ENCODE measurements at regions not wholly inside any gene's neighbourhood (a gene's known extent, or its start where the extent isn't known, plus 50 kb on each side); places are given as distances from the start of the nearest gene placed in this dataset.

GRCh38 chr2:183283209-183283608 lies 159.0 kb downstream of the NUP35 start:
- POLR2A ChIA-PET: no interaction called here
- no peaks in the 10 kb centered on the region for H3K36me3 ChIP-seq (ENCODE audit: control insufficient read depth in 2 of 3, insufficient read depth in 3 of 3, low read length in 3 of 3)
- DNase-seq: no peak
- Mint-ChIP-seq H3K27me3 (no peaks in the 10 kb centered on the region), H3K9me3 (no peaks in the 10 kb centered on the region), H3K4me3 (no peak overlapping the region), H3K27ac (no peak overlapping the region), H3K36me3 (no peaks in the 10 kb centered on the region), H3K4me1 (no peaks in the 10 kb centered on the region)
- no peaks in the 10 kb centered on the region for H3K9me3 ChIP-seq (ENCODE audit: control insufficient read depth in 2 of 3, low read length in 3 of 3)
- H3K27ac ChIP-seq (ENCODE audit: low read depth, low read length): no peak overlapping the region
- no peaks in the 10 kb centered on the region for H3K27me3 ChIP-seq (ENCODE audit: control insufficient read depth in 2 of 2, insufficient read depth in 2 of 2, low read length in 2 of 2)
- ATAC-seq: no peak
- intact Hi-C loops (cut with micrococcal nuclease): no loop called here
- no peaks in the 10 kb centered on the region for H3K4me1 ChIP-seq (ENCODE audit: control insufficient read depth in 2 of 2, insufficient read depth in 2 of 2, low read length in 2 of 2)
- H3K4me3 ChIP-seq (ENCODE audit: low read length): no peak overlapping the region
- CTCF ChIA-PET: no interaction called here

- no peak for DNase-seq
- CTCF ChIA-PET: no interaction called here
- Histone ChIP-seq H3K9me3 (ENCODE audit: control insufficient read depth in 2 of 3, low read length in 3 of 3) (no peaks in the 10 kb centered on the region), H3K36me3 (ENCODE audit: control insufficient read depth in 2 of 3, insufficient read depth in 3 of 3, low read length in 3 of 3) (no peaks in the 10 kb centered on the region), H3K27ac (ENCODE audit: low read depth, low read length) (no peak overlapping the region), H3K4me3 (ENCODE audit: low read length) (no peak overlapping the region), H3K4me1 (ENCODE audit: control insufficient read depth in 2 of 2, insufficient read depth in 2 of 2, low read length in 2 of 2) (no peaks in the 10 kb centered on the region), H3K27me3 (ENCODE audit: control insufficient read depth in 2 of 2, insufficient read depth in 2 of 2, low read length in 2 of 2) (no peaks in the 10 kb centered on the region)
- intact Hi-C loops (cut with micrococcal nuclease): no loop called here
- Mint-ChIP-seq H3K9me3 (no peaks in the 10 kb centered on the region), H3K4me3 (no peak overlapping the region), H3K27ac (no peak overlapping the region), H3K36me3 (no peaks in the 10 kb centered on the region), H3K4me1 (no peaks in the 10 kb centered on the region), H3K27me3 (no peaks in the 10 kb centered on the region)
- POLR2A ChIA-PET: no interaction called here
- no peak for ATAC-seq
Measured at GRCh38 chr2:183284606-183285005, 160.4 kb downstream of the NUP35 start.

GRCh38 chr2:183291436-183291835 lies 167.2 kb downstream of the NUP35 start:
- DNase-seq: no peak
- CTCF ChIA-PET: no interaction called here
- ATAC-seq: no peak
- no peak overlapping the region for H3K27ac ChIP-seq (ENCODE audit: low read depth, low read length)
- peaks cover 0 to 2% (median 0%) of the 10 kb centered on the region in 7 donors for H3K4me1 Mint-ChIP-seq
- no peaks in the 10 kb centered on the region for H3K36me3 ChIP-seq (ENCODE audit: control insufficient read depth in 2 of 3, insufficient read depth in 3 of 3, low read length in 3 of 3)
- H3K36me3 Mint-ChIP-seq: peaks cover 0 to 4% (median 0%) of the 10 kb centered on the region in 5 donors
- H3K9me3 ChIP-seq (ENCODE audit: control insufficient read depth in 2 of 3, low read length in 3 of 3): peaks cover 0 to 5% (median 0%) of the 10 kb centered on the region in 3 experiments
- peaks cover 2 to 14% (median 4%) of the 10 kb centered on the region in 11 donors for H3K9me3 Mint-ChIP-seq
- no peaks in the 10 kb centered on the region for H3K27me3 ChIP-seq (ENCODE audit: control insufficient read depth in 2 of 2, insufficient read depth in 2 of 2, low read length in 2 of 2)
- POLR2A ChIA-PET: no interaction called here
- intact Hi-C loops (cut with micrococcal nuclease): no loop called here
- H3K4me1 ChIP-seq (ENCODE audit: control insufficient read depth in 2 of 2, insufficient read depth in 2 of 2, low read length in 2 of 2): no peaks in the 10 kb centered on the region
- H3K4me3 Mint-ChIP-seq: no peak overlapping the region
- no peaks in the 10 kb centered on the region for H3K27me3 Mint-ChIP-seq
- H3K4me3 ChIP-seq (ENCODE audit: low read length): no peak overlapping the region
- H3K27ac Mint-ChIP-seq: no peak overlapping the region

- Histone ChIP-seq H3K4me1 (ENCODE audit: control insufficient read depth in 2 of 2, insufficient read depth in 2 of 2, low read length in 2 of 2) (no peaks in the 10 kb centered on the region), H3K27me3 (ENCODE audit: control insufficient read depth in 2 of 2, insufficient read depth in 2 of 2, low read length in 2 of 2) (no peaks in the 10 kb centered on the region), H3K9me3 (ENCODE audit: control insufficient read depth in 2 of 3, low read length in 3 of 3) (peaks cover 0 to 5% (median 0%) of the 10 kb centered on the region in 3 experiments), H3K27ac (ENCODE audit: low read depth, low read length) (no peak overlapping the region), H3K36me3 (ENCODE audit: control insufficient read depth in 2 of 3, insufficient read depth in 3 of 3, low read length in 3 of 3) (no peaks in the 10 kb centered on the region), H3K4me3 (ENCODE audit: low read length) (no peak overlapping the region)
- CTCF ChIA-PET: no interaction called here
- POLR2A ChIA-PET: no interaction called here
- no peak overlapping the region for H3K27ac Mint-ChIP-seq
- no peaks in the 10 kb centered on the region for H3K27me3 Mint-ChIP-seq
- H3K36me3 Mint-ChIP-seq: peaks cover 0 to 4% (median 0%) of the 10 kb centered on the region in 5 donors
- peaks cover 0 to 2% (median 0%) of the 10 kb centered on the region in 7 donors for H3K4me1 Mint-ChIP-seq
- intact Hi-C loops (cut with micrococcal nuclease): no loop called here
- peaks cover 2 to 17% (median 6%) of the 10 kb centered on the region in 11 donors for H3K9me3 Mint-ChIP-seq
- H3K4me3 Mint-ChIP-seq: no peak overlapping the region
- DNase-seq (no peak), ATAC-seq (no peak)
Measured at GRCh38 chr2:183292028-183292427, 167.8 kb downstream of the NUP35 start.

- no peak for ATAC-seq
- no peaks in the 10 kb centered on the region for H3K4me1 Mint-ChIP-seq
- Histone ChIP-seq H3K27me3 (ENCODE audit: control insufficient read depth in 2 of 2, insufficient read depth in 2 of 2, low read length in 2 of 2) (no peaks in the 10 kb centered on the region), H3K4me1 (ENCODE audit: control insufficient read depth in 2 of 2, insufficient read depth in 2 of 2, low read length in 2 of 2) (no peaks in the 10 kb centered on the region), H3K36me3 (ENCODE audit: control insufficient read depth in 2 of 3, insufficient read depth in 3 of 3, low read length in 3 of 3) (no peaks in the 10 kb centered on the region), H3K9me3 (ENCODE audit: control insufficient read depth in 2 of 3, low read length in 3 of 3) (peaks cover 0 to 7% (median 0%) of the 10 kb centered on the region in 3 experiments), H3K27ac (ENCODE audit: low read depth, low read length) (no peak overlapping the region), H3K4me3 (ENCODE audit: low read length) (no peak overlapping the region)
- ChIA-PET POLR2A (no interaction called here), CTCF (no interaction called here)
- H3K9me3 Mint-ChIP-seq: peaks cover 0 to 31% (median 4%) of the 10 kb centered on the region in 11 donors
- intact Hi-C loops (cut with micrococcal nuclease): no loop called here
- no peak overlapping the region for H3K4me3 Mint-ChIP-seq
- H3K27me3 Mint-ChIP-seq: no peaks in the 10 kb centered on the region
- no peak overlapping the region for H3K27ac Mint-ChIP-seq
- peaks cover 0 to 4% (median 0%) of the 10 kb centered on the region in 5 donors for H3K36me3 Mint-ChIP-seq
- no peak for DNase-seq
Measured at GRCh38 chr2:183339311-183339710, 215.1 kb downstream of the NUP35 start.

- peaks cover 0 to 4% (median 0%) of the 10 kb centered on the region in 5 donors for H3K36me3 Mint-ChIP-seq
- Histone ChIP-seq H3K4me3 (ENCODE audit: low read length) (no peak overlapping the region), H3K27ac (ENCODE audit: low read depth, low read length) (no peak overlapping the region), H3K36me3 (ENCODE audit: control insufficient read depth in 2 of 3, insufficient read depth in 3 of 3, low read length in 3 of 3) (no peaks in the 10 kb centered on the region), H3K9me3 (ENCODE audit: control insufficient read depth in 2 of 3, low read length in 3 of 3) (peaks cover 0 to 7% (median 0%) of the 10 kb centered on the region in 3 experiments), H3K27me3 (ENCODE audit: control insufficient read depth in 2 of 2, insufficient read depth in 2 of 2, low read length in 2 of 2) (no peaks in the 10 kb centered on the region), H3K4me1 (ENCODE audit: control insufficient read depth in 2 of 2, insufficient read depth in 2 of 2, low read length in 2 of 2) (no peaks in the 10 kb centered on the region)
- ChIA-PET CTCF (no interaction called here), POLR2A (no interaction called here)
- DNase-seq: no peak
- H3K4me1 Mint-ChIP-seq: peaks cover 0 to 2% (median 0%) of the 10 kb centered on the region in 7 donors
- ATAC-seq: no peak
- intact Hi-C loops (cut with micrococcal nuclease): no loop called here
- H3K27ac Mint-ChIP-seq: no peak overlapping the region
- H3K4me3 Mint-ChIP-seq: no peak overlapping the region
- peaks cover 0 to 24% (median 4%) of the 10 kb centered on the region in 11 donors for H3K9me3 Mint-ChIP-seq
- peaks cover 0 to 3% (median 0%) of the 10 kb centered on the region in 5 donors for H3K27me3 Mint-ChIP-seq
Measured at GRCh38 chr2:183341057-183341456, 216.8 kb downstream of the NUP35 start.

GRCh38 chr2:183347969-183348368 lies 223.7 kb downstream of the NUP35 start:
- Mint-ChIP-seq H3K27ac (no peak overlapping the region), H3K9me3 (no peaks in the 10 kb centered on the region), H3K4me1 (peaks cover 0 to 2% (median 0%) of the 10 kb centered on the region in 7 donors), H3K4me3 (no peak overlapping the region), H3K36me3 (peaks cover 0 to 4% (median 0%) of the 10 kb centered on the region in 5 donors), H3K27me3 (peaks cover 0 to 3% (median 0%) of the 10 kb centered on the region in 5 donors)
- DNase-seq: no peak
- ChIA-PET POLR2A (no interaction called here), CTCF (no interaction called here)
- intact Hi-C loops (cut with micrococcal nuclease): no loop called here
- Histone ChIP-seq H3K36me3 (ENCODE audit: control insufficient read depth in 2 of 3, insufficient read depth in 3 of 3, low read length in 3 of 3) (no peaks in the 10 kb centered on the region), H3K4me1 (ENCODE audit: control insufficient read depth in 2 of 2, insufficient read depth in 2 of 2, low read length in 2 of 2) (no peaks in the 10 kb centered on the region), H3K4me3 (ENCODE audit: low read length) (no peak overlapping the region), H3K9me3 (ENCODE audit: control insufficient read depth in 2 of 3, low read length in 3 of 3) (no peaks in the 10 kb centered on the region), H3K27me3 (ENCODE audit: control insufficient read depth in 2 of 2, insufficient read depth in 2 of 2, low read length in 2 of 2) (no peaks in the 10 kb centered on the region), H3K27ac (ENCODE audit: low read depth, low read length) (no peak overlapping the region)
- ATAC-seq: no peak

Data from naive thymus-derived CD4-positive, alpha-beta T cell (primary cell).